CD14-positive monocyte (primary cell): ENCODE measurements at regions not wholly inside any gene's neighbourhood (a gene's known extent, or its start where the extent isn't known, plus 50 kb on each side); places are given as distances from the start of the nearest gene placed in this dataset.
"Not testable (repeated sequence)": the region's sequence is repeated elsewhere in the genome, so short reads cannot be mapped to it uniquely, and the experiment has no call there.

Experiments
- DNase-seq, 3 donors: peaks; one replicate each; pipeline ENCODE4 v3.0.0-alpha.2; 2011 to 2022
- H2AFZ ChIP-seq: 2 replicates; pipeline ENCODE4 v1.6.0; 2012; ENCODE audit warnings: mild to moderate bottlenecking, low read depth, low read length, inconsistent platforms; ENCODE audit not compliant: insufficient read depth, poor library complexity, severe bottlenecking
- H3K27ac ChIP-seq, 2 donors: 1 replicate in 1 of 2; 2 replicates in 1 of 2; pipeline ENCODE4 v1.5.1; 2012 to 2013; ENCODE audit warnings: low read length in 2 of 2, control low read depth in 1 of 2, inconsistent platforms in 1 of 2, low read depth in 1 of 2, mild to moderate bottlenecking in 1 of 2
- H3K27me3 ChIP-seq, 2 donors: one replicate each; pipeline versions ENCODE4 v1.6.0 to v1.6.1; 2011 to 2013; ENCODE audit warnings: low read length in 2 of 2; ENCODE audit not compliant: control insufficient read depth in 2 of 2, insufficient read depth in 2 of 2
- H3K36me3 ChIP-seq, 2 donors: replicated peaks in 1 of 2; 1 replicate in 1 of 2; 2 replicates in 1 of 2; pipeline versions ENCODE4 v1.5.1 to v1.6.1; 2012 to 2013; ENCODE audit warnings: low read length in 2 of 2, control low read depth in 1 of 2, inconsistent platforms in 1 of 2, mild to moderate bottlenecking in 1 of 2; ENCODE audit not compliant: insufficient read depth in 2 of 2, control insufficient read depth in 1 of 2
- H3K4me1 ChIP-seq, 2 donors: 1 replicate in 1 of 2; 2 replicates in 1 of 2; pipeline versions ENCODE4 v1.5.1 to v1.6.1; 2012 to 2013; ENCODE audit warnings: low read length in 2 of 2, control low read depth in 1 of 2, inconsistent platforms in 1 of 2, mild to moderate bottlenecking in 1 of 2, moderate library complexity in 1 of 2; ENCODE audit not compliant: insufficient read depth in 2 of 2, control insufficient read depth in 1 of 2
- H3K4me2 ChIP-seq: replicated peaks from 2 replicates; pipeline ENCODE3; 2012; ENCODE audit warnings: low read length, moderate library complexity, mild to moderate bottlenecking; ENCODE audit not compliant: poor library complexity, severe bottlenecking; ENCODE audit errors: extremely low read depth
- H3K4me3 ChIP-seq, 3 experiments: fragments of 200-600 bp in 1 of 3; sonication (generic) in 1 of 3; replicated peaks in 1 of 3; 1 replicate in 2 of 3; 2 replicates in 1 of 3; pipeline ENCODE4 v1.5.1; 2011 to 2013; ENCODE audit warnings: low read length in 3 of 3, mild to moderate bottlenecking in 3 of 3, control low read depth in 2 of 3, low read depth in 2 of 3, inconsistent platforms in 1 of 3, moderate library complexity in 1 of 3
- H3K79me2 ChIP-seq: 2 replicates; pipeline ENCODE4 v1.6.0; 2012; ENCODE audit warnings: mild to moderate bottlenecking, control low read depth, inconsistent platforms, low read length, moderate library complexity; ENCODE audit not compliant: insufficient read depth
- H3K9ac ChIP-seq: 2 replicates; pipeline ENCODE4 v1.6.0; 2017; ENCODE audit warnings: low read length, mild to moderate bottlenecking; ENCODE audit not compliant: insufficient read depth, poor library complexity, severe bottlenecking
- H3K9me3 ChIP-seq, 2 donors: replicated peaks in 1 of 2; 1 replicate in 1 of 2; 2 replicates in 1 of 2; pipeline versions ENCODE4 v1.5.1 to v1.6.1; 2012 to 2013; ENCODE audit warnings: low read length in 2 of 2, control low read depth in 1 of 2; ENCODE audit not compliant: control insufficient read depth in 1 of 2, insufficient read depth in 1 of 2
- H4K20me1 ChIP-seq: 2 replicates; pipeline ENCODE4 v1.6.0; 2012; ENCODE audit warnings: mild to moderate bottlenecking, low read length, control low read depth, moderate library complexity; ENCODE audit not compliant: insufficient read depth
- H3K27ac Mint-ChIP-seq, 7 donors: one replicate each; pipeline ENCODE4 v1.8.0; 2020; ENCODE audit warnings: mild to moderate bottlenecking in 7 of 7, mixed read lengths in 7 of 7, moderate library complexity in 6 of 7, inconsistent platforms in 2 of 7
- H3K27me3 Mint-ChIP-seq, 3 donors: one replicate each; pipeline ENCODE4 v1.8.0; 2021 to 2022; ENCODE audit warnings: low read depth in 3 of 3, mild to moderate bottlenecking in 3 of 3, mixed read lengths in 3 of 3, moderate library complexity in 3 of 3, inconsistent platforms in 1 of 3
- H3K36me3 Mint-ChIP-seq, 2 donors: one replicate each; pipeline ENCODE4 v1.8.0; 2020; ENCODE audit warnings: mixed read lengths in 2 of 2, inconsistent platforms in 1 of 2, mild to moderate bottlenecking in 1 of 2
- H3K4me1 Mint-ChIP-seq: one replicate; pipeline ENCODE4 v1.8.0; 2020; ENCODE audit warnings: mild to moderate bottlenecking, mixed read lengths
- H3K4me3 Mint-ChIP-seq, 2 donors: one replicate each; pipeline ENCODE4 v1.8.0; 2020; ENCODE audit warnings: mild to moderate bottlenecking in 2 of 2, mixed read lengths in 2 of 2, moderate library complexity in 1 of 2
- H3K9me3 Mint-ChIP-seq, 7 donors: one replicate each; pipeline ENCODE4 v1.8.0; 2020 to 2022; ENCODE audit warnings: mixed read lengths in 7 of 7, mild to moderate bottlenecking in 6 of 7, moderate library complexity in 6 of 7, inconsistent platforms in 2 of 7
- CTCF ChIP-seq: fragments of 200-600 bp; IDR thresholded peaks from one replicate; pipeline ENCODE4 v1.8.0; 2022; ENCODE audit warnings: antibody characterized with exemption, mild to moderate bottlenecking
- WGBS: methylation state at CpG from one replicate; pipeline ENCODE4 v1.1.5; 2013; ENCODE audit warnings: missing lambda C conversion rate; ENCODE audit not compliant: insufficient coverage; 5-methylcytosine and 5-hydroxymethylcytosine counted together
- intact Hi-C, 2 donors: fragments of 100-400 bp; cut with micrococcal nuclease; formaldehyde crosslinking; loops; one replicate each; pipeline versions ENCODE4 v1.15.0 to v1.15.1; 2023

- no peaks in the 10 kb centered on the region for H4K20me1 ChIP-seq
- H3K79me2 ChIP-seq, result no peaks in the 10 kb centered on the region
- no CpG with 5 or more reads among the region's 2 CpGs for WGBS
- H3K27me3 ChIP-seq, result no peaks in the 10 kb centered on the region
- no peaks in the 10 kb centered on the region for H3K36me3 ChIP-seq
- no peak overlapping the region for H3K27ac Mint-ChIP-seq
- H3K4me3 ChIP-seq, result no peak overlapping the region
- DNase-seq, result no peak
- H3K36me3 Mint-ChIP-seq, result no peaks in the 10 kb centered on the region
- H3K4me1 ChIP-seq, result no peaks in the 10 kb centered on the region
- H3K4me1 Mint-ChIP-seq, result no peaks in the 10 kb centered on the region
- peaks cover 0 to 4% (median 0%) of the 10 kb centered on the region in 7 donors for H3K9me3 Mint-ChIP-seq
- H3K4me2 ChIP-seq, result no peak overlapping the region
- no peak overlapping the region for H3K27ac ChIP-seq
- intact Hi-C loops, result no loop called here
- no peak overlapping the region for H3K4me3 Mint-ChIP-seq
- H3K9me3 ChIP-seq, result no peaks in the 10 kb centered on the region
- no peaks in the 10 kb centered on the region for H3K27me3 Mint-ChIP-seq
- H2AFZ ChIP-seq, result no peak overlapping the region
- no peak for TF ChIP-seq CTCF
- H3K9ac ChIP-seq, result no peak overlapping the region
These were observed 894.8 kb upstream of the CDH10 start for GRCh38 chr5:25539536-25539935.

- H3K27me3 Mint-ChIP-seq, H3K4me1 Mint-ChIP-seq, H4K20me1 ChIP-seq, H3K36me3 Mint-ChIP-seq, H3K27ac ChIP-seq, intact Hi-C loops, H2AFZ ChIP-seq, H3K4me1 ChIP-seq, H3K27ac Mint-ChIP-seq, H3K27me3 ChIP-seq, H3K4me3 ChIP-seq, H3K36me3 ChIP-seq, H3K9me3 Mint-ChIP-seq, DNase-seq, H3K9ac ChIP-seq, H3K4me3 Mint-ChIP-seq, H3K9me3 ChIP-seq, H3K4me2 ChIP-seq, H3K79me2 ChIP-seq: not testable (repeated sequence)
- WGBS, result 80% methylated on average over 1 of the region's 6 CpGs
These were observed 891.7 kb upstream of the CDH10 start for GRCh38 chr5:25536461-25536860.
